ENCODE measurements at regions not wholly inside any gene's neighbourhood (a gene's known extent, or its start where the extent isn't known, plus 50 kb on each side); places are given as distances from the start of the nearest gene placed in this dataset.

DNA sequence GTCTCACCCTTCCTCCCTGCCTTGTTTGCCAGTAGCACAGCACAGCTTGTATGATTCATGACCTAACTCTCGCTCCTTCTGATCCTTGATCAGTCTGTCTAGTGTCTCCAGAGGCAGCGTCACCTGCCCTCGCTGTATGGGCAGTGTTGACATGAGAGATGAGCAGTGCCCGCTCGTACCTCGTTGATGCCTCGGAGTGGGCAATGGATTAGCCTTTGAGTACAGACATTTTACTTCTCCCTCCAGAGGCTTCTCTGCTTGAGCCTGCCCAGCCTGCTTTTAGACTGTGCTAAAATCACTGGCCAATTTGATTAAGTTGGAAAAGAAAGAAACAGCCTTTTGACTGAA is 569.0 kb downstream of the NTRK3 start:
- POLR2A ChIA-PET, result no interaction called here
- H3K4me3 Mint-ChIP-seq (ENCODE audit: unreplicated experiment), result no peak overlapping the region
- H3K36me3 Mint-ChIP-seq (ENCODE audit: insufficient read depth, unreplicated experiment), result no peaks in the 10 kb centered on the region
- no peaks in the 10 kb centered on the region for H3K27me3 Mint-ChIP-seq (ENCODE audit: insufficient read depth, unreplicated experiment)
- DNase-seq (ENCODE audit: unreplicated experiment), result no peak
- no TSS peak for BruUV-seq (replicated peaks)
- H3K4me1 Mint-ChIP-seq (ENCODE audit: insufficient read depth, unreplicated experiment), result peaks cover 5% of the 10 kb centered on the region
- no peak overlapping the region for H3K27ac Mint-ChIP-seq (ENCODE audit: low read depth, unreplicated experiment)
- TF ChIP-seq, protein P1, sequence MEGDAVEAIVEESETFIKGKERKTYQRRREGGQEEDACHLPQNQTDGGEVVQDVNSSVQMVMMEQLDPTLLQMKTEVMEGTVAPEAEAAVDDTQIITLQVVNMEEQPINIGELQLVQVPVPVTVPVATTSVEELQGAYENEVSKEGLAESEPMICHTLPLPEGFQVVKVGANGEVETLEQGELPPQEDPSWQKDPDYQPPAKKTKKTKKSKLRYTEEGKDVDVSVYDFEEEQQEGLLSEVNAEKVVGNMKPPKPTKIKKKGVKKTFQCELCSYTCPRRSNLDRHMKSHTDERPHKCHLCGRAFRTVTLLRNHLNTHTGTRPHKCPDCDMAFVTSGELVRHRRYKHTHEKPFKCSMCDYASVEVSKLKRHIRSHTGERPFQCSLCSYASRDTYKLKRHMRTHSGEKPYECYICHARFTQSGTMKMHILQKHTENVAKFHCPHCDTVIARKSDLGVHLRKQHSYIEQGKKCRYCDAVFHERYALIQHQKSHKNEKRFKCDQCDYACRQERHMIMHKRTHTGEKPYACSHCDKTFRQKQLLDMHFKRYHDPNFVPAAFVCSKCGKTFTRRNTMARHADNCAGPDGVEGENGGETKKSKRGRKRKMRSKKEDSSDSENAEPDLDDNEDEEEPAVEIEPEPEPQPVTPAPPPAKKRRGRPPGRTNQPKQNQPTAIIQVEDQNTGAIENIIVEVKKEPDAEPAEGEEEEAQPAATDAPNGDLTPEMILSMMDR (IDR thresholded peaks at IDR 0.05; ENCODE audit: unreplicated experiment), result no peak
- CTCF ChIA-PET, result interaction anchor here (1.8 kb wide), 1 partner anchor 16 kb away, joined by 4 read pairs; no protein-coding TSS in a partner anchor
- H3K9me3 Mint-ChIP-seq (ENCODE audit: unreplicated experiment), result peaks cover 9% of the 10 kb centered on the region
- intact Hi-C loops (cut with micrococcal nuclease), result no loop called here

DNA sequence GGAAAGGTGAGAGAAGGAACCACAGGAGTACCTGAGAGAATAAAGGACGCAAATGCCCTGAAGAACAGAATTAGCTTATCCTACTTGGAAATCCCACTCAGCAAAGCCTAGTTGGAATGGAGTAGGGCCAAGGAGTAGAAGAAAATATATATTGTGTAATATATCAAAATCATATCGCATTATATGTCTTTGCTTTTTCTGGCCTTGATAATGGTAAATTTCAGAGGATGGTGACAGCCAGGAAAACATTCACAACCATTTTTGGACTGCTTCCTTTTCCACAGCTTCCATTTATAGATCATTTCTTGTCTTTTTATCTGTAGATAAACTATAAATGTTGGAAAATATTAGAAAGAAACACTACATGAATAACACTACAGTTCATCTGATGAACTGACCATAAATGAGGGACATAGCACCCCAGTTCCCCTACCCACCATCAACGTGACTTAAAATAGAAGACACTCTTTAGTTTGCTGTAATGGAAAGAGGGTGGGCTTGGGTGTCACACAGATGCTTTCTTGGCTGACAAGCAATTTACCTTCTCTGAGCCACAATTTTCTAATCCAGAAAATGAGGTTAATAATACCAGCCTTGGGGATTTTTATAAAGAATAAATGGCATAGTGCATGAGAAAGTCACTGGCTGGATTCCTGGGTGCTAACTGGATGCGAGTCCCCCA is 569.6 kb downstream of the NTRK3 start:
- no TSS peak for BruUV-seq (replicated peaks)
- POLR2A ChIA-PET, result no interaction called here
- Mint-ChIP-seq H3K4me3 (ENCODE audit: unreplicated experiment) (no peak overlapping the region), H3K36me3 (ENCODE audit: insufficient read depth, unreplicated experiment) (no peaks in the 10 kb centered on the region), H3K9me3 (ENCODE audit: unreplicated experiment) (peaks cover 4% of the 10 kb centered on the region), H3K4me1 (ENCODE audit: insufficient read depth, unreplicated experiment) (peaks cover 5% of the 10 kb centered on the region), H3K27ac (ENCODE audit: low read depth, unreplicated experiment) (no peak overlapping the region), H3K27me3 (ENCODE audit: insufficient read depth, unreplicated experiment) (no peaks in the 10 kb centered on the region)
- TF ChIP-seq, protein P1 (IDR thresholded peaks at IDR 0.05; ENCODE audit: unreplicated experiment), result no peak
- DNase-seq (ENCODE audit: unreplicated experiment), result no peak
- CTCF ChIA-PET, result interaction anchor here (0.6 to 1.8 kb wide), 5 partner anchors 14 to 649 kb away, joined by 3 to 4 read pairs (median 4); no protein-coding TSS in a partner anchor
- intact Hi-C loops (cut with micrococcal nuclease), result no loop called here

DNA sequence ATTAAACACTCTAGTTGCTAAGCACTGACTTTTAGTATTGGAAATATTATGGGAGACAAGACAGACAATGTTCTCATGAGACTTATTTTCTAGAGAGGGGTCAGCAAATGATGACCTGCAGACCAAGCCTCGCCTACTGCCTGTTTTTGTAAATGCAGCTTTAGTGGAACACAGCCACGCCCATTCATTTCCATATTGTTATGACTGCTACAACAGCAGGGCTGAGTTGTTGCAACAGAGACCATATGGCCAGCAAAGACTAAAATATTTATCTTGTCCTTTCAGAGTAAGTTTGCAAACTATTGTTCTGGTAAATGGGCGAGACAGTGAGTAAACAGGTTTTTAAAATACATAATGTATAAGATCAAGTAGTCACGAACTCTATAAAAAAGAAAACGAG is 570.2 kb downstream of the NTRK3 start:
- H3K27ac Mint-ChIP-seq (ENCODE audit: low read depth, unreplicated experiment), result no peak overlapping the region
- H3K27me3 Mint-ChIP-seq (ENCODE audit: insufficient read depth, unreplicated experiment), result no peaks in the 10 kb centered on the region
- no TSS peak for BruUV-seq (replicated peaks)
- peaks cover 5% of the 10 kb centered on the region for H3K4me1 Mint-ChIP-seq (ENCODE audit: insufficient read depth, unreplicated experiment)
- intact Hi-C loops (cut with micrococcal nuclease), result no loop called here
- no peak overlapping the region for H3K4me3 Mint-ChIP-seq (ENCODE audit: unreplicated experiment)
- TF ChIP-seq, protein P1 (IDR thresholded peaks at IDR 0.05; ENCODE audit: unreplicated experiment), result no peak
- CTCF ChIA-PET, result interaction anchor here (0.6 to 1.0 kb wide), 5 partner anchors 13 to 648 kb away, joined by 3 to 4 read pairs (median 3); no protein-coding TSS in a partner anchor
- H3K9me3 Mint-ChIP-seq (ENCODE audit: unreplicated experiment), result no peaks in the 10 kb centered on the region
- POLR2A ChIA-PET, result no interaction called here
- no peak for DNase-seq (ENCODE audit: unreplicated experiment)
- no peaks in the 10 kb centered on the region for H3K36me3 Mint-ChIP-seq (ENCODE audit: insufficient read depth, unreplicated experiment)

- POLR2A ChIA-PET, result no interaction called here
- intact Hi-C loops (cut with micrococcal nuclease), result no loop called here
- Mint-ChIP-seq H3K4me3 (ENCODE audit: unreplicated experiment) (no peak overlapping the region), H3K9me3 (ENCODE audit: unreplicated experiment) (no peaks in the 10 kb centered on the region), H3K36me3 (ENCODE audit: insufficient read depth, unreplicated experiment) (no peaks in the 10 kb centered on the region), H3K27me3 (ENCODE audit: insufficient read depth, unreplicated experiment) (no peaks in the 10 kb centered on the region), H3K27ac (ENCODE audit: low read depth, unreplicated experiment) (no peak overlapping the region), H3K4me1 (ENCODE audit: insufficient read depth, unreplicated experiment) (peaks cover 5% of the 10 kb centered on the region)
- BruUV-seq (replicated peaks), result no TSS peak
- CTCF ChIA-PET, result interaction anchor here (0.7 to 1.0 kb wide), 2 partner anchors 9 to 659 kb away, joined by 3 to 4 read pairs; no protein-coding TSS in a partner anchor
- TF ChIP-seq, protein P1 (IDR thresholded peaks at IDR 0.05; ENCODE audit: unreplicated experiment), result no peak
- DNase-seq (ENCODE audit: unreplicated experiment), result no peak
Observed at GRCh38 chr15:87682527-87682926, 574.0 kb downstream of the NTRK3 start.

Data from MCF 10A (cell line).